CD4-positive, alpha-beta T cell (primary cell): ENCODE measurements at regions not wholly inside any gene's neighbourhood (a gene's known extent, or its start where the extent isn't known, plus 50 kb on each side); places are given as distances from the start of the nearest gene placed in this dataset.

ENCODE experiments used
- ATAC-seq: fragments of 200-7000 bp; cut with Tn5 transposase; one replicate; pipeline ENCODE4 v1.10.0; 2022; ENCODE audit warnings: mild to moderate bottlenecking; ENCODE audit not compliant: poor library complexity
- CTCF ChIA-PET: fragments of 350-600 bp; sonication (Branson Sonifier 250); formaldehyde crosslinking; loops from one replicate; lab custom pipeline; 2021; ENCODE audit warnings: antibody characterized with exemption, inconsistent platforms; lab: Charles Lee
- POLR2A ChIA-PET: fragments of 350-600 bp; sonication (Branson Sonifier 250); formaldehyde crosslinking; loops from one replicate; lab custom pipeline; 2021; ENCODE audit warnings: antibody characterized with exemption, inconsistent platforms; lab: Charles Lee
- DNase-seq, 14 experiments: peaks; one replicate each; pipeline ENCODE4 v3.0.0-alpha.2; 2013 to 2020; ENCODE audit warnings: mixed read lengths in 2 of 14
- H3K27ac ChIP-seq, 2 donors: one replicate each; pipeline versions ENCODE4 v1.5.1 to v1.7.0; 2013; ENCODE audit warnings: low read length in 2 of 2, low read depth in 1 of 2, mild to moderate bottlenecking in 1 of 2
- H3K27me3 ChIP-seq, 2 experiments: 1 replicate in 1 of 2; 2 replicates in 1 of 2; pipeline versions ENCODE4 v1.6.1 to v1.7.0; 2013; ENCODE audit warnings: low read length in 2 of 2, control low read depth in 1 of 2, mild to moderate bottlenecking in 1 of 2, moderate library complexity in 1 of 2; ENCODE audit not compliant: insufficient read depth in 2 of 2, control insufficient read depth in 1 of 2
- H3K36me3 ChIP-seq: one replicate; pipeline ENCODE4 v1.6.1; 2013; ENCODE audit warnings: low read length, control low read depth; ENCODE audit not compliant: insufficient read depth
- H3K4me1 ChIP-seq: one replicate; pipeline ENCODE4 v1.6.1; 2013; ENCODE audit warnings: low read length, control low read depth; ENCODE audit not compliant: insufficient read depth
- H3K4me3 ChIP-seq: one replicate; pipeline ENCODE4 v1.5.1; 2013; ENCODE audit warnings: mild to moderate bottlenecking, low read length, moderate library complexity
- H3K9me3 ChIP-seq, 2 experiments: 1 replicate in 1 of 2; 2 replicates in 1 of 2; pipeline versions ENCODE4 v1.6.1 to v1.7.0; 2013; ENCODE audit warnings: low read length in 2 of 2, mild to moderate bottlenecking in 2 of 2, control low read depth in 1 of 2, moderate library complexity in 1 of 2; ENCODE audit not compliant: control insufficient read depth in 1 of 2, insufficient read depth in 1 of 2
- H3K27ac Mint-ChIP-seq: one replicate; pipeline ENCODE4 v1.8.0; 2020; ENCODE audit warnings: mixed read lengths
- H3K27me3 Mint-ChIP-seq: one replicate; pipeline ENCODE4 v1.8.0; 2021; ENCODE audit warnings: mixed read lengths
- H3K36me3 Mint-ChIP-seq: one replicate; pipeline ENCODE4 v1.8.0; 2021; ENCODE audit warnings: low read depth, mixed read lengths
- H3K4me1 Mint-ChIP-seq: one replicate; pipeline ENCODE4 v1.8.0; 2021; ENCODE audit warnings: low read depth, mixed read lengths
- H3K4me3 Mint-ChIP-seq: one replicate; pipeline ENCODE4 v1.8.0; 2020; ENCODE audit warnings: mild to moderate bottlenecking, mixed read lengths
- H3K9me3 Mint-ChIP-seq: one replicate; pipeline ENCODE4 v1.8.0; 2020; ENCODE audit warnings: mixed read lengths
- intact Hi-C, 2 experiments: fragments of 100-400 bp; cut with DNase I in 1 of 2; cut with micrococcal nuclease in 1 of 2; formaldehyde crosslinking; loops; one replicate each; pipeline versions ENCODE4 v1.15.1 to v1.9.0; 2023 to 2025; cut with DNase I, micrococcal nuclease
- TF ChIP-seq, protein P1 (sequence below): fragments of 200-600 bp; IDR thresholded peaks from one replicate; pipeline ENCODE4 v1.8.0; 2022; ENCODE audit warnings: antibody characterized with exemption, mild to moderate bottlenecking

DNA sequence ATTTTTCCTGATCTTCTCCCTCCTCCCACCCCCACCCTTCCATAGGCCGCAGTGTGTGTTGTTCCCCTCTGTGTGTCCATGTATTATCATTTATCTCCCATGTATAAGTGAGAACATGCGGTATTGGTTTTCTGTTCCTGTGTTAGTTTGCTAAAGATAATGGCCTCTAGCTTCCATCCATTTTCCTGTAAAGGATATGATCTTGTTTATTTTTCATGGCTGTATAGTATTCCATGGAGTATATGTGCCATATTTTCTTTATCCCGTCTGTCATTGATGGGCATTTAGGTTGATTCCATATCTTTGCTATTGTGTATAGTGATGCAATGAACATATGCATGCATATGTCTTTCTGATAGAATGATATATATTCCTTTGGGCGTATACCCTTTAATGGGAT lies 173.3 kb upstream of the NAALADL2 start:
- TF ChIP-seq, protein P1, sequence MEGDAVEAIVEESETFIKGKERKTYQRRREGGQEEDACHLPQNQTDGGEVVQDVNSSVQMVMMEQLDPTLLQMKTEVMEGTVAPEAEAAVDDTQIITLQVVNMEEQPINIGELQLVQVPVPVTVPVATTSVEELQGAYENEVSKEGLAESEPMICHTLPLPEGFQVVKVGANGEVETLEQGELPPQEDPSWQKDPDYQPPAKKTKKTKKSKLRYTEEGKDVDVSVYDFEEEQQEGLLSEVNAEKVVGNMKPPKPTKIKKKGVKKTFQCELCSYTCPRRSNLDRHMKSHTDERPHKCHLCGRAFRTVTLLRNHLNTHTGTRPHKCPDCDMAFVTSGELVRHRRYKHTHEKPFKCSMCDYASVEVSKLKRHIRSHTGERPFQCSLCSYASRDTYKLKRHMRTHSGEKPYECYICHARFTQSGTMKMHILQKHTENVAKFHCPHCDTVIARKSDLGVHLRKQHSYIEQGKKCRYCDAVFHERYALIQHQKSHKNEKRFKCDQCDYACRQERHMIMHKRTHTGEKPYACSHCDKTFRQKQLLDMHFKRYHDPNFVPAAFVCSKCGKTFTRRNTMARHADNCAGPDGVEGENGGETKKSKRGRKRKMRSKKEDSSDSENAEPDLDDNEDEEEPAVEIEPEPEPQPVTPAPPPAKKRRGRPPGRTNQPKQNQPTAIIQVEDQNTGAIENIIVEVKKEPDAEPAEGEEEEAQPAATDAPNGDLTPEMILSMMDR = no peak
- Mint-ChIP-seq H3K9me3 (peaks cover 18% of the 10 kb centered on the region), H3K27ac (no peak overlapping the region), H3K4me1 (no peaks in the 10 kb centered on the region), H3K27me3 (no peaks in the 10 kb centered on the region), H3K36me3 (no peaks in the 10 kb centered on the region), H3K4me3 (no peak overlapping the region)
- intact Hi-C loops = no loop called here
- H3K27ac ChIP-seq = no peak overlapping the region
- H3K4me1 ChIP-seq = no peaks in the 10 kb centered on the region
- ChIA-PET POLR2A (no interaction called here), CTCF (no interaction called here)
- peaks cover 0 to 10% of the 10 kb centered on the region in 2 experiments for H3K9me3 ChIP-seq
- H3K4me3 ChIP-seq = no peak overlapping the region
- no peak for ATAC-seq
- no peaks in the 10 kb centered on the region for H3K36me3 ChIP-seq
- H3K27me3 ChIP-seq = no peaks in the 10 kb centered on the region
- DNase-seq = no peak

DNA sequence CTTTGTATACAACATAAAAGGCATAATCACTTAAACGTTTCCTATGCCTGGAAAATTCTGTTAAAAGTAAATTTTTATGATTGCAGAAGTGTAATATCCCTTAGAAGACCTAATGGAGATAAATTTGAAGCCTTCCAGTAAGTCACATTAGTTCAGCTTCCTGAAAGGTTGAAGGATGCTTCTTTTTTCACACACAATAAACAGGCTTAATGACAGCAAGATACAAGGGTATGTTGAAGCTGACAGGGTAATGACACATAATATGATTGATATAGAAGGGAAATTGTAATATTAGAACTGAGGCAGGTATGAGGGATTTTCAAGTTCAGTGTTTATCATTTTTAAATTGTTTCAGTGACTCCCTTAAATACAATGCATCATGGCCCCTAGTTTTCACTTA lies 161.8 kb upstream of the NAALADL2 start:
- H3K4me1 Mint-ChIP-seq = no peaks in the 10 kb centered on the region
- Histone ChIP-seq H3K4me3 (no peak overlapping the region), H3K27me3 (no peaks in the 10 kb centered on the region), H3K36me3 (no peaks in the 10 kb centered on the region), H3K4me1 (no peaks in the 10 kb centered on the region), H3K27ac (no peak overlapping the region), H3K9me3 (no peaks in the 10 kb centered on the region)
- ChIA-PET POLR2A (no interaction called here), CTCF (no interaction called here)
- no peaks in the 10 kb centered on the region for H3K9me3 Mint-ChIP-seq
- H3K27ac Mint-ChIP-seq = no peak overlapping the region
- ATAC-seq = no peak
- DNase-seq = no peak
- H3K36me3 Mint-ChIP-seq = no peaks in the 10 kb centered on the region
- TF ChIP-seq, protein P1 = no peak
- H3K27me3 Mint-ChIP-seq = no peaks in the 10 kb centered on the region
- intact Hi-C loops = no loop called here
- H3K4me3 Mint-ChIP-seq = no peak overlapping the region

DNA sequence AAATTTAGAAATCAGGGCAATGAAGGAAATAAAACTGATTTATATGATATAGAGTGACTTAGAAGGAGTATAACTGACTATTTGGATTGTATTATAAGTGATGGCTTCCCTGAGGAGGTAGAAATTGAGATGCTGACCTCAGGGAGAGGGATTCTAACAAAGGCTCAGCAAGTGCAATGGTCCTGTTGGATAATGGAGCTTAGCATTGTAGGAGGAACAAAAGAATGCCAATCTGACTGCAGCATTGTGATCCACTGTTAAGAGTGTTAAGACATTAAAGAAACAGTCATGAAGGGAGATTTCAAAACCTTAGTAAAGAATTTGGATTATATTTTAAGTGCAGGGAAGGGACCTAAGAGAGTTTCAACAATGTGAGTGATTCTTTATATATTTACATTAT lies 158.4 kb upstream of the NAALADL2 start:
- Mint-ChIP-seq H3K36me3 (no peaks in the 10 kb centered on the region), H3K9me3 (peaks cover 3% of the 10 kb centered on the region), H3K4me1 (no peaks in the 10 kb centered on the region), H3K27ac (no peak overlapping the region), H3K4me3 (no peak overlapping the region), H3K27me3 (no peaks in the 10 kb centered on the region)
- Histone ChIP-seq H3K9me3 (no peaks in the 10 kb centered on the region), H3K27ac (no peak overlapping the region), H3K4me3 (no peak overlapping the region), H3K27me3 (no peaks in the 10 kb centered on the region), H3K4me1 (no peaks in the 10 kb centered on the region), H3K36me3 (no peaks in the 10 kb centered on the region)
- TF ChIP-seq, protein P1 = no peak
- intact Hi-C loops = no loop called here
- ATAC-seq (no peak), DNase-seq (no peak)
- ChIA-PET POLR2A (no interaction called here), CTCF (no interaction called here)
